ENCODE measurements at regions not wholly inside any gene's neighbourhood (a gene's known extent, or its start where the extent isn't known, plus 50 kb on each side); places are given as distances from the start of the nearest gene placed in this dataset.

- no peaks in the 10 kb centered on the region for H3K27me3 ChIP-seq (ENCODE audit: control insufficient read depth, insufficient read depth, low read length)
- ChIA-PET CTCF (no interaction called here), POLR2A (no interaction called here)
- H3K9me3 ChIP-seq (ENCODE audit: control insufficient read depth, insufficient read depth, low read length): peaks cover 16% of the 10 kb centered on the region
- no peak for DNase-seq (ENCODE audit: low read depth, low spot score)
- H3K27ac ChIP-seq (ENCODE audit: low read depth, low read length): no peak overlapping the region
- H3K4me3 ChIP-seq (ENCODE audit: low read depth, low read length): no peak overlapping the region
- no peak for TF ChIP-seq CTCF (IDR thresholded peaks at IDR 0.05; ENCODE audit: low read depth, low read length)
Observed at GRCh38 chr13:56189978-56190377, 950.7 kb upstream of the PRR20A start.

- H3K4me3 ChIP-seq (ENCODE audit: low read depth, low read length): no peak overlapping the region
- POLR2A ChIA-PET: no interaction called here
- TF ChIP-seq CTCF (IDR thresholded peaks at IDR 0.05; ENCODE audit: low read depth, low read length): no peak
- no peaks in the 10 kb centered on the region; the same call in 1 of the 2 replicates for H3K9me3 ChIP-seq (ENCODE audit: control insufficient read depth, insufficient read depth, low read length)
- no peak for DNase-seq (ENCODE audit: low read depth, low spot score)
- no peaks in the 10 kb centered on the region for H3K27me3 ChIP-seq (ENCODE audit: control insufficient read depth, insufficient read depth, low read length)
- H3K27ac ChIP-seq (ENCODE audit: low read depth, low read length): no peak overlapping the region
- CTCF ChIA-PET: no interaction called here
Observed at GRCh38 chr13:56198350-56198749, 942.4 kb upstream of the PRR20A start.

- CTCF ChIA-PET: no interaction called here
- H3K27ac ChIP-seq (ENCODE audit: low read depth, low read length): no peak overlapping the region
- H3K4me3 ChIP-seq (ENCODE audit: low read depth, low read length): no peak overlapping the region
- TF ChIP-seq CTCF (IDR thresholded peaks at IDR 0.05; ENCODE audit: low read depth, low read length): no peak
- no peaks in the 10 kb centered on the region; the same call in 1 of the 2 replicates for H3K9me3 ChIP-seq (ENCODE audit: control insufficient read depth, insufficient read depth, low read length)
- no peak for DNase-seq (ENCODE audit: low read depth, low spot score)
- H3K27me3 ChIP-seq (ENCODE audit: control insufficient read depth, insufficient read depth, low read length): no peaks in the 10 kb centered on the region
- POLR2A ChIA-PET: no interaction called here
Observed at GRCh38 chr13:56201834-56202233, 938.9 kb upstream of the PRR20A start.

GRCh38 chr13:56216221-56216620 lies 924.5 kb upstream of the PRR20A start:
- H3K27me3 ChIP-seq (ENCODE audit: control insufficient read depth, insufficient read depth, low read length): no peaks in the 10 kb centered on the region
- POLR2A ChIA-PET: no interaction called here
- no peak for TF ChIP-seq CTCF (IDR thresholded peaks at IDR 0.05; ENCODE audit: low read depth, low read length)
- no peak overlapping the region for H3K4me3 ChIP-seq (ENCODE audit: low read depth, low read length)
- DNase-seq (ENCODE audit: low read depth, low spot score): no peak
- peaks cover 5% of the 10 kb centered on the region; the same call in 1 of the 2 replicates for H3K9me3 ChIP-seq (ENCODE audit: control insufficient read depth, insufficient read depth, low read length)
- CTCF ChIA-PET: no interaction called here
- no peak overlapping the region for H3K27ac ChIP-seq (ENCODE audit: low read depth, low read length)

GRCh38 chr13:56247692-56248091 lies 893.0 kb upstream of the PRR20A start:
- Histone ChIP-seq H3K27ac (ENCODE audit: low read depth, low read length) (no peak overlapping the region), H3K9me3 (ENCODE audit: control insufficient read depth, insufficient read depth, low read length) (peaks cover 15% of the 10 kb centered on the region; the same call in 1 of the 2 replicates), H3K27me3 (ENCODE audit: control insufficient read depth, insufficient read depth, low read length) (no peaks in the 10 kb centered on the region), H3K4me3 (ENCODE audit: low read depth, low read length) (no peak overlapping the region)
- POLR2A ChIA-PET: no interaction called here
- CTCF ChIA-PET: no interaction called here
- DNase-seq (ENCODE audit: low read depth, low spot score): no peak
- no peak for TF ChIP-seq CTCF (IDR thresholded peaks at IDR 0.05; ENCODE audit: low read depth, low read length)

Data from AG04450 (cell line).